Liver (tissue), 7 donors: ENCODE measurements at regions not wholly inside any gene's neighbourhood (a gene's known extent, or its start where the extent isn't known, plus 50 kb on each side); places are given as distances from the start of the nearest gene placed in this dataset.

ENCODE experiments used
- DNase-seq: peaks from one replicate; pipeline ENCODE4 v3.0.0-alpha.2; 2017; ENCODE audit warnings: low spot score
- H3K27ac ChIP-seq, 2 donors: one replicate each; pipeline ENCODE4 v1.7.0; 2013; ENCODE audit warnings: inconsistent platforms in 2 of 2, low read length in 2 of 2, control low read depth in 1 of 2, low read depth in 1 of 2, mild to moderate bottlenecking in 1 of 2
- H3K27me3 ChIP-seq, 4 donors: one replicate each; pipeline versions ENCODE4 v1.6.1 to v1.7.0; 2013; ENCODE audit warnings: low read length in 3 of 4, inconsistent platforms in 1 of 4, mild to moderate bottlenecking in 1 of 4, moderate library complexity in 1 of 4; ENCODE audit not compliant: control insufficient read depth in 4 of 4, insufficient read depth in 4 of 4
- H3K36me3 ChIP-seq, 4 donors: one replicate each; pipeline versions ENCODE4 v1.6.1 to v1.7.0; 2013; ENCODE audit warnings: low read length in 3 of 4, mild to moderate bottlenecking in 3 of 4, low read depth in 1 of 4, moderate library complexity in 1 of 4; ENCODE audit not compliant: control insufficient read depth in 4 of 4, insufficient read depth in 3 of 4
- H3K4me1 ChIP-seq, 4 donors: one replicate each; pipeline versions ENCODE4 v1.6.1 to v1.7.0; 2013; ENCODE audit warnings: low read length in 3 of 4, mild to moderate bottlenecking in 3 of 4, moderate library complexity in 1 of 4; ENCODE audit not compliant: control insufficient read depth in 4 of 4, insufficient read depth in 4 of 4
- H3K4me3 ChIP-seq, 3 donors: one replicate each; pipeline versions ENCODE4 v1.6.1 to v1.7.0; 2013; ENCODE audit warnings: low read length in 3 of 3, control low read depth in 1 of 3, low read depth in 1 of 3, mild to moderate bottlenecking in 1 of 3
- H3K9ac ChIP-seq, 2 donors: one replicate each; pipeline ENCODE4 v1.7.0; 2013; ENCODE audit warnings: low read length in 2 of 2, mild to moderate bottlenecking in 2 of 2, moderate library complexity in 2 of 2, control low read depth in 1 of 2, low read depth in 1 of 2
- H3K9me3 ChIP-seq, 4 donors: one replicate each; pipeline versions ENCODE4 v1.6.1 to v1.7.0; 2013; ENCODE audit warnings: low read length in 3 of 4; ENCODE audit not compliant: control insufficient read depth in 4 of 4
- EGR1 ChIP-seq, 2 donors: IDR thresholded peaks; 2 replicates each; pipeline ENCODE4 v1.6.1; 2016 to 2018; ENCODE audit warnings: antibody characterized with exemption in 2 of 2, low read depth in 2 of 2
- FOXA1 ChIP-seq: IDR thresholded peaks from 2 replicates; pipeline ENCODE4 v1.6.1; 2016; ENCODE audit warnings: antibody characterized with exemption
- FOXA2 ChIP-seq: IDR thresholded peaks from 2 replicates; pipeline ENCODE4 v1.6.1; 2016; ENCODE audit warnings: antibody characterized with exemption
- GABPA ChIP-seq, 2 donors: IDR thresholded peaks in 1 of 2; conservative IDR thresholded peaks in 1 of 2; 2 replicates each; pipeline ENCODE4 v1.6.1; 2016; ENCODE audit warnings: antibody characterized with exemption in 2 of 2, mild to moderate bottlenecking in 1 of 2, moderate library complexity in 1 of 2
- HNF4A ChIP-seq, 2 donors: conservative IDR thresholded peaks; 2 replicates each; pipeline ENCODE4 v1.6.1; 2016; ENCODE audit warnings: antibody characterized with exemption in 2 of 2, mild to moderate bottlenecking in 2 of 2
- HNF4G ChIP-seq: IDR thresholded peaks from 2 replicates; pipeline ENCODE4 v1.6.1; 2016; ENCODE audit warnings: antibody characterized with exemption
- MAX ChIP-seq: IDR thresholded peaks from 2 replicates; pipeline ENCODE4 v1.6.1; 2016; ENCODE audit warnings: antibody characterized with exemption
- NR2F2 ChIP-seq: IDR thresholded peaks from 2 replicates; pipeline ENCODE4 v1.6.1; 2016; ENCODE audit warnings: antibody characterized with exemption
- RAD21 ChIP-seq, 2 donors: IDR thresholded peaks; 2 replicates each; pipeline ENCODE4 v1.6.1; 2016; ENCODE audit warnings: antibody characterized with exemption in 2 of 2, mild to moderate bottlenecking in 2 of 2
- REST ChIP-seq: IDR thresholded peaks from 2 replicates; pipeline ENCODE4 v1.6.1; 2016; ENCODE audit warnings: antibody characterized with exemption, mild to moderate bottlenecking
- RXRA ChIP-seq, 2 donors: IDR thresholded peaks; 2 replicates each; pipeline ENCODE4 v1.6.1; 2017 to 2018; ENCODE audit warnings: antibody characterized with exemption in 2 of 2, mild to moderate bottlenecking in 1 of 2
- SP1 ChIP-seq: IDR thresholded peaks from 2 replicates; pipeline ENCODE4 v1.6.1; 2018; ENCODE audit warnings: antibody characterized with exemption, mild to moderate bottlenecking
- TAF1 ChIP-seq: conservative IDR thresholded peaks from 2 replicates; pipeline ENCODE4 v1.6.1; 2016; ENCODE audit warnings: antibody characterized with exemption, mild to moderate bottlenecking
- YY1 ChIP-seq: IDR thresholded peaks from 2 replicates; pipeline ENCODE4 v1.6.1; 2016; ENCODE audit warnings: antibody characterized with exemption, mild to moderate bottlenecking
- ZBTB33 ChIP-seq: IDR thresholded peaks from 2 replicates; pipeline ENCODE4 v1.6.1; 2016; ENCODE audit warnings: antibody characterized with exemption
- WGBS: extraction: QIAGEN DNeasy Blood & Tissue Kit; methylation state at CpG from one replicate; pipeline ENCODE4 v1.1.7; 2013; 5-methylcytosine and 5-hydroxymethylcytosine counted together
- TF ChIP-seq, protein P1 (sequence below): IDR thresholded peaks from 2 replicates; pipeline ENCODE4 v1.6.1; 2016; ENCODE audit warnings: antibody characterized with exemption
- donor health status: healthy.
- donor health status: healthy.
- donor health status: healthy.
- donor health status: healthy.

GRCh38 chrX:13414006-13414647, 94.3 kb upstream of the ATXN3L start:
- no peak overlapping the region for H3K4me3 ChIP-seq
- no peaks in the 10 kb centered on the region for H3K27me3 ChIP-seq
- no peak overlapping the region for H3K9ac ChIP-seq
- H3K27ac ChIP-seq, result no peak overlapping the region
- no peaks in the 10 kb centered on the region for H3K4me1 ChIP-seq
- no peaks in the 10 kb centered on the region for H3K9me3 ChIP-seq
- WGBS, result 89% methylated on average over 8 of the region's 8 CpGs
- no peaks in the 10 kb centered on the region for H3K36me3 ChIP-seq
- no peak for DNase-seq
- TF ChIP-seq GABPA (IDR thresholded peaks at IDR 0.05 in 1 of 2, conservative IDR thresholded peaks at IDR 0.05 in 1 of 2), result no peak
- no peak for TF ChIP-seq HNF4A (conservative IDR thresholded peaks at IDR 0.05)
- TF ChIP-seq YY1, result no peak
- TF ChIP-seq EGR1 (IDR thresholded peaks at IDR 0.05; ENCODE audit: low read depth in 2 of 2), result no peak
- no peak for TF ChIP-seq FOXA2
- TF ChIP-seq RXRA (IDR thresholded peaks at IDR 0.05), result no peak
- no peak for TF ChIP-seq FOXA1
- TF ChIP-seq, protein P1, sequence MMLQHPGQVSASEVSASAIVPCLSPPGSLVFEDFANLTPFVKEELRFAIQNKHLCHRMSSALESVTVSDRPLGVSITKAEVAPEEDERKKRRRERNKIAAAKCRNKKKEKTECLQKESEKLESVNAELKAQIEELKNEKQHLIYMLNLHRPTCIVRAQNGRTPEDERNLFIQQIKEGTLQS, result no peak
- no peak for TF ChIP-seq ZBTB33
- TF ChIP-seq REST, result no peak
- TF ChIP-seq MAX, result no peak
- no peak for TF ChIP-seq TAF1
- no peak for TF ChIP-seq HNF4G

- H3K9ac ChIP-seq, result no peak overlapping the region
- TF ChIP-seq RAD21 (IDR thresholded peaks at IDR 0.05) (no peak), NR2F2 (no peak), EGR1 (IDR thresholded peaks at IDR 0.05; ENCODE audit: low read depth in 2 of 2) (no peak), RXRA (IDR thresholded peaks at IDR 0.05) (no peak), TAF1 (no peak), HNF4G (no peak), SP1 (no peak), REST (no peak), FOXA2 (no peak)
- TF ChIP-seq, protein P1, result no peak
- no peak overlapping the region for H3K4me3 ChIP-seq
- H3K36me3 ChIP-seq, result no peaks in the 10 kb centered on the region
- 60% methylated on average over 8 of the region's 8 CpGs for WGBS
- DNase-seq, result no peak
- H3K4me1 ChIP-seq, result no peaks in the 10 kb centered on the region
- H3K27ac ChIP-seq, result no peak overlapping the region
- H3K9me3 ChIP-seq, result no peaks in the 10 kb centered on the region
- H3K27me3 ChIP-seq, result no peaks in the 10 kb centered on the region
Observed at GRCh38 chrX:13412208-13412600, 92.4 kb upstream of the ATXN3L start.
